IMR-90 (cell line): ENCODE measurements at regions not wholly inside any gene's neighbourhood (a gene's known extent, or its start where the extent isn't known, plus 50 kb on each side); places are given as distances from the start of the nearest gene placed in this dataset.

Experiments used
- ATAC-seq: fragments of 200-7000 bp; cut with Tn5 transposase; 2 replicates; pipeline ENCODE4 v1.9.1; 2020; ENCODE audit warnings: low read depth, mild to moderate bottlenecking, moderate library complexity
- BruUV-seq: library from RNA; stranded (reverse); fragments of 400-500 nt; replicated peaks from 2 replicates; lab custom pipeline; 2021; lab: Mats Ljungman, UMichigan
- CTCF ChIA-PET: fragments of 300-600 bp; formaldehyde crosslinking; extraction: SDS; loops from one replicate; lab custom pipeline; 2021; ENCODE audit warnings: antibody characterized with exemption; lab: Yijun Ruan, JAX
- POLR2A ChIA-PET: fragments of 300-600 bp; sonication (Branson Sonifier 250); formaldehyde crosslinking; loops from one replicate; lab custom pipeline; 2022; ENCODE audit warnings: antibody characterized with exemption; ENCODE audit not compliant: unreplicated experiment; lab: Charles Lee
- DNase-seq: peaks from one replicate; pipeline ENCODE4 v3.0.0; 2013
- H2AFZ ChIP-seq: replicated peaks from 2 replicates; pipeline ENCODE3; 2013; ENCODE audit warnings: low read length, mild to moderate bottlenecking; ENCODE audit not compliant: poor library complexity
- H2AK5ac ChIP-seq: 2 replicates; pipeline ENCODE4 v1.6.1; 2013; ENCODE audit warnings: low read depth, low read length, inconsistent platforms
- H2AK9ac ChIP-seq: replicated peaks from 2 replicates; pipeline ENCODE3; 2013; ENCODE audit warnings: mild to moderate bottlenecking, low read depth, low read length, moderate library complexity; ENCODE audit not compliant: poor library complexity
- H2BK120ac ChIP-seq: 2 replicates; pipeline ENCODE4 v1.6.1; 2013; ENCODE audit warnings: low read depth, low read length, inconsistent platforms
- H2BK15ac ChIP-seq: 3 replicates; pipeline ENCODE4 v1.6.1; 2013; ENCODE audit warnings: low read depth, low read length, inconsistent platforms
- H2BK20ac ChIP-seq: 2 replicates; pipeline ENCODE4 v1.6.1; 2013; ENCODE audit warnings: low read depth, mild to moderate bottlenecking, inconsistent platforms, low read length, moderate library complexity
- H2BK5ac ChIP-seq: 2 replicates; pipeline ENCODE4 v1.6.1; 2013; ENCODE audit warnings: mild to moderate bottlenecking, low read depth, low read length, inconsistent platforms; ENCODE audit not compliant: poor library complexity, severe bottlenecking
- H3K14ac ChIP-seq: replicated peaks from 2 replicates; pipeline ENCODE4 v1.6.1; 2013; ENCODE audit warnings: low read depth, low read length, inconsistent platforms
- H3K18ac ChIP-seq: 2 replicates; pipeline ENCODE4 v1.6.1; 2013; ENCODE audit warnings: low read depth, low read length, control low read depth
- H3K23ac ChIP-seq: 2 replicates; pipeline ENCODE4 v1.6.1; 2013; ENCODE audit warnings: low read depth, low read length, inconsistent platforms
- H3K27ac ChIP-seq: 2 replicates; pipeline ENCODE4 v1.5.1; 2013; ENCODE audit warnings: mild to moderate bottlenecking, control low read depth, low read length; ENCODE audit not compliant: insufficient read depth
- H3K27me3 ChIP-seq: 2 replicates; pipeline ENCODE4 v1.6.1; 2013; ENCODE audit warnings: low read length; ENCODE audit not compliant: control insufficient read depth, insufficient read depth
- H3K36me3 ChIP-seq: 2 replicates; pipeline ENCODE4 v1.6.1; 2013; ENCODE audit warnings: low read length, mixed read lengths; ENCODE audit not compliant: control insufficient read depth, insufficient read depth
- H3K4ac ChIP-seq: 2 replicates; pipeline ENCODE4 v1.6.1; 2013; ENCODE audit warnings: low read depth, low read length, inconsistent platforms
- H3K4me1 ChIP-seq: 2 replicates; pipeline ENCODE4 v1.6.1; 2013; ENCODE audit warnings: low read length, mixed read lengths; ENCODE audit not compliant: control insufficient read depth, insufficient read depth
- H3K4me2 ChIP-seq: 2 replicates; pipeline ENCODE4 v1.6.1; 2013; ENCODE audit warnings: low read depth, mild to moderate bottlenecking, control low read depth, low read length, moderate library complexity
- H3K4me3 ChIP-seq: 2 replicates; pipeline ENCODE4 v1.5.1; 2013; ENCODE audit warnings: low read depth, mild to moderate bottlenecking, control low read depth, low read length, moderate library complexity; ENCODE audit not compliant: insufficient read depth
- H3K56ac ChIP-seq: 2 replicates; pipeline ENCODE4 v1.6.1; 2013; ENCODE audit warnings: low read length, inconsistent platforms; ENCODE audit not compliant: insufficient read depth; ENCODE audit errors: extremely low read depth
- H3K79me1 ChIP-seq, 2 experiments: 2 replicates each; pipeline ENCODE4 v1.6.1; 2013; ENCODE audit warnings: low read length in 2 of 2, inconsistent platforms in 1 of 2, low read depth in 1 of 2
- H3K9ac ChIP-seq: 2 replicates; pipeline ENCODE4 v1.6.1; 2013; ENCODE audit warnings: low read depth, low read length, control low read depth
- H3K9me1 ChIP-seq: 2 replicates; pipeline ENCODE4 v1.6.1; 2013; ENCODE audit warnings: low read length, inconsistent platforms; ENCODE audit not compliant: insufficient read depth
- H3K9me3 ChIP-seq: 2 replicates; pipeline ENCODE4 v1.6.1; 2013; ENCODE audit warnings: low read length; ENCODE audit not compliant: control insufficient read depth, insufficient read depth
- H4K20me1 ChIP-seq: 2 replicates; pipeline ENCODE4 v1.6.1; 2013; ENCODE audit warnings: low read length, inconsistent platforms; ENCODE audit not compliant: insufficient read depth
- H4K5ac ChIP-seq: 2 replicates; pipeline ENCODE4 v1.6.1; 2013; ENCODE audit warnings: mild to moderate bottlenecking, low read depth, low read length, control low read depth
- H4K8ac ChIP-seq, 2 experiments: 2 replicates each; pipeline ENCODE4 v1.6.1; 2013; ENCODE audit warnings: low read depth in 2 of 2, low read length in 2 of 2, control low read depth in 1 of 2, inconsistent platforms in 1 of 2
- H4K91ac ChIP-seq: 2 replicates; pipeline ENCODE4 v1.6.1; 2013; ENCODE audit warnings: low read depth, low read length, inconsistent platforms; ENCODE audit not compliant: insufficient read depth
- BHLHE40 ChIP-seq: fragments of 150-350 bp; IDR thresholded peaks from 2 replicates; pipeline ENCODE4 v1.6.1; 2016; ENCODE audit warnings: mild to moderate bottlenecking, low read depth, low read length
- FOS ChIP-seq: fragments of 150-350 bp; IDR thresholded peaks from 2 replicates; pipeline ENCODE4 v1.6.1; 2016; ENCODE audit warnings: low read depth, low read length
- MAFK ChIP-seq: IDR thresholded peaks from 2 replicates; pipeline ENCODE4 v1.6.1; 2012; ENCODE audit warnings: low read depth, low read length, improper control_type of control experiment
- MAZ ChIP-seq: IDR thresholded peaks from 2 replicates; pipeline ENCODE4 v1.6.1; 2012; ENCODE audit warnings: low read depth, mild to moderate bottlenecking, low read length, improper control_type of control experiment, moderate library complexity, borderline replicate concordance
- SMC3 ChIP-seq: fragments of 150-350 bp; IDR thresholded peaks from 2 replicates; pipeline ENCODE4 v1.6.1; 2016; ENCODE audit warnings: low read depth, mild to moderate bottlenecking, antibody characterized with exemption, low read length, moderate library complexity
- WGBS, 2 experiments: methylation state at CpG; one replicate each; pipeline versions ENCODE4 v1.1.5 to v1.1.7; 2013; ENCODE audit warnings: missing lambda C conversion rate in 2 of 2; ENCODE audit not compliant: insufficient read length in 1 of 2; ENCODE audit errors: extremely low coverage in 2 of 2; 5-methylcytosine and 5-hydroxymethylcytosine counted together
- dilution Hi-C: fragments of 300-500 bp; cut with HindIII; formaldehyde crosslinking; loops from one replicate; pipeline ENCODE4 v1.14.3; 2018; ENCODE audit warnings: low sequenced_read_pairs; ENCODE audit not compliant: unreplicated experiment
- in situ Hi-C: fragments of 300-500 bp; cut with MboI; formaldehyde crosslinking; loops from 3 replicates; pipeline ENCODE4 v1.14.3; 2019; ENCODE audit warnings: low sequenced_read_pairs, inconsistent platforms, mixed read lengths
- intact Hi-C: fragments of 100-400 bp; cut with micrococcal nuclease; formaldehyde crosslinking; loops from 2 replicates; pipeline ENCODE4 v1.10.0; 2022
- TF ChIP-seq, protein P1 (sequence below): fragments of 150-350 bp; IDR thresholded peaks from 2 replicates; pipeline ENCODE4 v1.6.1; 2016; ENCODE audit warnings: low read depth, mild to moderate bottlenecking, low read length, moderate library complexity, borderline replicate concordance
- TF ChIP-seq, protein P2 (sequence below): fragments of 150-350 bp; IDR thresholded peaks from 2 replicates; pipeline ENCODE4 v1.6.1; 2017; ENCODE audit warnings: mild to moderate bottlenecking, antibody characterized with exemption, low read length, low read depth
- TF ChIP-seq, protein P3 (sequence below): conservative IDR thresholded peaks from 2 replicates; pipeline ENCODE4 v1.5.1; 2012; ENCODE audit warnings: mild to moderate bottlenecking, low read depth, low read length, improper control_type of control experiment

DNA sequence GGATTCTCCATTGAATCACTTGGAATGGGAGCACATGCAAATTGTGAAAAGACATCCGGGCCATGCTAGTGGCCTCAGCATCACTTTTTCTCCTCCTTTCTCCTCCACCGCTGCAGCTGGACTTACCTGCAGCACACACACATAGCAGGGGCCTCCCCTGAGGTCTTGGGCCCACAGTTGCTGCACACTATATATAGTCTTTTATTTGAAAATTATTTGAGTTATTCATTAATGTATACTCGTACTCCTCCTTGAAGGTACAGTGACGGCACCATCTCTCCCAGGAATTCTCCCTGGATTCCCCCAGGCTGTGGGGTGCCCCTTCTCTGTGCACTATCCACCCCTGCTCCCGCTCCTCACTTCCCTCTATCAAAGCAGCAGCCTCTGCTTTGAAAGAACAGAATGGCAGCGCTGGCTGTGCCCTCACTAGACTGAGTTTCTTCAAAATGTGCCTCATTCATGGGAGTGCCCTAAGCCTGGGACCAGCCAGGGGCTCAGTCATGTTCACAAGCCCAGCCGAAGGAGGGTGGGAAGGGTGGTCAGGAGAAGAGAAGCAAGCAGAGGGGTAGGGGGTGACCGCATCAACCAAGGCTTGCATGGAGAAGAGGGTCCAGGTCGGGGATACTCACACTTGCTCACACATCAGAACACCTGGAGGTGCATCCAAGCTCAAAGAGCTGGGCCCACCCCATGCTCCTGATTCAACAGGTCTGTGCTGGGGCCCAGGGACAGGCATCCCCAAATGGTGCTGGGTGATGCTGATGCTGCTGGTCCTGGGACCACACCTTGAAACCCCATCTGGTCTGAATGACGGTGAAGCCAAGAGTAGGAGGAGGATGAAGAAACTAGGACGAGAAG lies 156.2 kb upstream of the ZMIZ1 start:
- no peak overlapping the region for H2BK15ac ChIP-seq
- no peak overlapping the region for H2BK120ac ChIP-seq
- no peaks in the 10 kb centered on the region for H3K9me3 ChIP-seq
- no peak overlapping the region for H3K56ac ChIP-seq
- H2BK5ac ChIP-seq, result no peak overlapping the region
- no peak overlapping the region for H3K9ac ChIP-seq
- dilution Hi-C loops, result no loop called here
- 54% methylated on average over 3 of the region's 11 CpGs; no CpG with 5 or more reads in 1 of the 2 experiments for WGBS, 2 experiments
- CTCF ChIA-PET, result no interaction called here
- no peak overlapping the region for H3K14ac ChIP-seq
- intact Hi-C loops, result no loop called here
- no peak overlapping the region for H4K5ac ChIP-seq
- H3K23ac ChIP-seq, result no peak overlapping the region
- H3K4me1 ChIP-seq, result no peaks in the 10 kb centered on the region
- no peak overlapping the region for H3K4me2 ChIP-seq
- H3K36me3 ChIP-seq, result no peaks in the 10 kb centered on the region
- no peak overlapping the region for H2AK5ac ChIP-seq
- no peak overlapping the region for H4K8ac ChIP-seq
- H4K91ac ChIP-seq, result no peak overlapping the region
- H3K27me3 ChIP-seq, result peaks cover 69% of the 10 kb centered on the region
- no peaks in the 10 kb centered on the region; the same call in 1 of the 2 replicates for H3K9me1 ChIP-seq
- H3K79me1 ChIP-seq, result no peaks in the 10 kb centered on the region
- in situ Hi-C loops, result no loop called here
- no TSS peak for BruUV-seq
- H2BK20ac ChIP-seq, result no peak overlapping the region
- H3K4me3 ChIP-seq, result no peak overlapping the region
- no peak overlapping the region for H3K27ac ChIP-seq
- TF ChIP-seq FOS (no peak), MAFK (no peak), BHLHE40 (no peak), MAZ (no peak), SMC3 (no peak)
- TF ChIP-seq, protein P1, sequence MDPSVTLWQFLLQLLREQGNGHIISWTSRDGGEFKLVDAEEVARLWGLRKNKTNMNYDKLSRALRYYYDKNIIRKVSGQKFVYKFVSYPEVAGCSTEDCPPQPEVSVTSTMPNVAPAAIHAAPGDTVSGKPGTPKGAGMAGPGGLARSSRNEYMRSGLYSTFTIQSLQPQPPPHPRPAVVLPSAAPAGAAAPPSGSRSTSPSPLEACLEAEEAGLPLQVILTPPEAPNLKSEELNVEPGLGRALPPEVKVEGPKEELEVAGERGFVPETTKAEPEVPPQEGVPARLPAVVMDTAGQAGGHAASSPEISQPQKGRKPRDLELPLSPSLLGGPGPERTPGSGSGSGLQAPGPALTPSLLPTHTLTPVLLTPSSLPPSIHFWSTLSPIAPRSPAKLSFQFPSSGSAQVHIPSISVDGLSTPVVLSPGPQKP, result no peak
- TF ChIP-seq, protein P2, sequence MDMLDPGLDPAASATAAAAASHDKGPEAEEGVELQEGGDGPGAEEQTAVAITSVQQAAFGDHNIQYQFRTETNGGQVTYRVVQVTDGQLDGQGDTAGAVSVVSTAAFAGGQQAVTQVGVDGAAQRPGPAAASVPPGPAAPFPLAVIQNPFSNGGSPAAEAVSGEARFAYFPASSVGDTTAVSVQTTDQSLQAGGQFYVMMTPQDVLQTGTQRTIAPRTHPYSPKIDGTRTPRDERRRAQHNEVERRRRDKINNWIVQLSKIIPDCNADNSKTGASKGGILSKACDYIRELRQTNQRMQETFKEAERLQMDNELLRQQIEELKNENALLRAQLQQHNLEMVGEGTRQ, result no peak
- TF ChIP-seq, protein P3, sequence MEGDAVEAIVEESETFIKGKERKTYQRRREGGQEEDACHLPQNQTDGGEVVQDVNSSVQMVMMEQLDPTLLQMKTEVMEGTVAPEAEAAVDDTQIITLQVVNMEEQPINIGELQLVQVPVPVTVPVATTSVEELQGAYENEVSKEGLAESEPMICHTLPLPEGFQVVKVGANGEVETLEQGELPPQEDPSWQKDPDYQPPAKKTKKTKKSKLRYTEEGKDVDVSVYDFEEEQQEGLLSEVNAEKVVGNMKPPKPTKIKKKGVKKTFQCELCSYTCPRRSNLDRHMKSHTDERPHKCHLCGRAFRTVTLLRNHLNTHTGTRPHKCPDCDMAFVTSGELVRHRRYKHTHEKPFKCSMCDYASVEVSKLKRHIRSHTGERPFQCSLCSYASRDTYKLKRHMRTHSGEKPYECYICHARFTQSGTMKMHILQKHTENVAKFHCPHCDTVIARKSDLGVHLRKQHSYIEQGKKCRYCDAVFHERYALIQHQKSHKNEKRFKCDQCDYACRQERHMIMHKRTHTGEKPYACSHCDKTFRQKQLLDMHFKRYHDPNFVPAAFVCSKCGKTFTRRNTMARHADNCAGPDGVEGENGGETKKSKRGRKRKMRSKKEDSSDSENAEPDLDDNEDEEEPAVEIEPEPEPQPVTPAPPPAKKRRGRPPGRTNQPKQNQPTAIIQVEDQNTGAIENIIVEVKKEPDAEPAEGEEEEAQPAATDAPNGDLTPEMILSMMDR, result no peak
- H2AK9ac ChIP-seq, result no peak overlapping the region
- H4K20me1 ChIP-seq, result no peaks in the 10 kb centered on the region
- H3K4ac ChIP-seq, result no peak overlapping the region
- H3K18ac ChIP-seq, result no peak overlapping the region
- no peak for ATAC-seq
- no peak overlapping the region for H2AFZ ChIP-seq
- POLR2A ChIA-PET, result no interaction called here
- DNase-seq, result no peak
